Body of pancreas (tissue), 4 donors: ENCODE measurements at regions not wholly inside any gene's neighbourhood (a gene's known extent, or its start where the extent isn't known, plus 50 kb on each side); places are given as distances from the start of the nearest gene placed in this dataset.
A peak's percentile ranks its signal among the peaks of the same experiment; 100 is the strongest.

Experiments
- ATAC-seq: fragments of 150-250 bp; one replicate; pipeline ENCODE4 v1.9.1; 2016
- DNase-seq, 4 donors: peaks; one replicate each; pipeline ENCODE4 v3.0.0-alpha.2; 2019
- H3K27ac ChIP-seq, 4 donors: fragments of 200-600 bp; sonication (generic); 1 replicate in 3 of 4; 2 replicates in 1 of 4; pipeline versions ENCODE4 v1.5.1 to v1.6.1; 2016 to 2019; ENCODE audit warnings: mild to moderate bottlenecking in 1 of 4, mixed read lengths in 1 of 4, moderate library complexity in 1 of 4
- H3K27me3 ChIP-seq, 2 donors: fragments of 200-600 bp; sonication (generic); one replicate each; pipeline ENCODE4 v1.6.0; 2016; ENCODE audit warnings: mild to moderate bottlenecking in 1 of 2
- H3K36me3 ChIP-seq, 2 donors: fragments of 200-600 bp; sonication (generic); replicated peaks in 1 of 2; 2 replicates each; pipeline ENCODE4 v1.5.1; 2016; ENCODE audit warnings: low read depth in 2 of 2; ENCODE audit not compliant: insufficient read depth in 1 of 2
- H3K4me1 ChIP-seq: fragments of 200-600 bp; sonication (generic); one replicate; pipeline ENCODE4 v1.6.0; 2016
- H3K4me3 ChIP-seq, 2 donors: fragments of 200-600 bp; sonication (generic); 1 replicate in 1 of 2; 2 replicates in 1 of 2; pipeline ENCODE4 v1.5.1; 2016 to 2019
- H3K9me3 ChIP-seq, 3 donors: fragments of 200-600 bp; sonication (generic); 1 replicate in 2 of 3; 2 replicates in 1 of 3; pipeline ENCODE4 v1.5.1; 2016
- CTCF ChIP-seq, 7 experiments: fragments of 450-650 bp in 4 of 7; fragments of 200-600 bp in 3 of 7; sonication (generic) in 3 of 7; IDR thresholded peaks; one replicate each; pipeline ENCODE4 v1.5.1; 2016 to 2019; ENCODE audit warnings: antibody characterized with exemption in 7 of 7
- POLR2A ChIP-seq, 3 donors: fragments of 450-650 bp; IDR thresholded peaks; one replicate each; pipeline ENCODE4 v1.6.1; 2016; ENCODE audit warnings: antibody characterized with exemption in 3 of 3, mild to moderate bottlenecking in 2 of 3
- WGBS, 2 donors: methylation state at CpG; one replicate each; pipeline ENCODE4 v1.1.5; 2017; 5-methylcytosine and 5-hydroxymethylcytosine counted together
- intact Hi-C: fragments of 100-400 bp; cut with DNase I; formaldehyde crosslinking; loops from one replicate; pipeline ENCODE4 v1.15.1; 2023

- Histone ChIP-seq H3K4me1 (no peaks in the 10 kb centered on the region), H3K27me3 (no peaks in the 10 kb centered on the region), H3K4me3 (no peak overlapping the region), H3K27ac (no peak overlapping the region), H3K9me3 (no peaks in the 10 kb centered on the region), H3K36me3 (no peaks in the 10 kb centered on the region)
- ATAC-seq (no peak), DNase-seq (no peak)
- intact Hi-C loops, result no loop called here
- 82 to 94% methylated on average over 3 of the region's 3 CpGs for WGBS, 2 donors
- TF ChIP-seq POLR2A (IDR thresholded peaks at IDR 0.05) (no peak), CTCF (IDR thresholded peaks at IDR 0.05) (no peak)
These were observed 54.4 kb upstream of the PIK3R1 start for GRCh38 chr5:68161156-68161555.

- intact Hi-C loops, result no loop called here
- Histone ChIP-seq H3K27me3 (no peaks in the 10 kb centered on the region), H3K27ac (no peak overlapping the region), H3K9me3 (no peaks in the 10 kb centered on the region), H3K36me3 (no peaks in the 10 kb centered on the region), H3K4me3 (no peak overlapping the region), H3K4me1 (no peaks in the 10 kb centered on the region)
- no peak for ATAC-seq
- TF ChIP-seq POLR2A (IDR thresholded peaks at IDR 0.05) (no peak), CTCF (IDR thresholded peaks at IDR 0.05) (no peak)
- peak in 1 of 4 donors; percentile 37 for DNase-seq
- WGBS, 2 donors, result 88 to 94% methylated on average over 14 of the region's 14 CpGs
These were observed 56.2 kb upstream of the PIK3R1 start for GRCh38 chr5:68159224-68159951.

GRCh38 chr5:68155940-68156339 is 59.6 kb upstream of the PIK3R1 start:
- Histone ChIP-seq H3K27me3 (no peaks in the 10 kb centered on the region), H3K9me3 (no peaks in the 10 kb centered on the region), H3K27ac (no peak overlapping the region), H3K4me1 (no peaks in the 10 kb centered on the region), H3K36me3 (no peaks in the 10 kb centered on the region), H3K4me3 (no peak overlapping the region)
- intact Hi-C loops, result no loop called here
- 96 to 97% methylated on average over 6 of the region's 6 CpGs for WGBS, 2 donors
- ATAC-seq (no peak), DNase-seq (no peak)
- no peak for TF ChIP-seq CTCF (IDR thresholded peaks at IDR 0.05)
- TF ChIP-seq POLR2A (IDR thresholded peaks at IDR 0.05), result no peak

GRCh38 chr5:68154119-68154857 is 61.3 kb upstream of the PIK3R1 start:
- H3K9me3 ChIP-seq, result no peaks in the 10 kb centered on the region
- H3K4me1 ChIP-seq, result no peaks in the 10 kb centered on the region
- H3K4me3 ChIP-seq, result no peak overlapping the region
- TF ChIP-seq CTCF (IDR thresholded peaks at IDR 0.05) (no peak), POLR2A (IDR thresholded peaks at IDR 0.05) (no peak)
- intact Hi-C loops, result no loop called here
- H3K36me3 ChIP-seq, result no peaks in the 10 kb centered on the region
- 84 to 89% methylated on average over 9 of the region's 9 CpGs for WGBS, 2 donors
- ATAC-seq (no peak), DNase-seq (no peak)
- H3K27me3 ChIP-seq, result no peaks in the 10 kb centered on the region
- H3K27ac ChIP-seq, result no peak overlapping the region
